ENCODE measurements at regions not wholly inside any gene's neighbourhood (a gene's known extent, or its start where the extent isn't known, plus 50 kb on each side); places are given as distances from the start of the nearest gene placed in this dataset.

GRCh38 chr12:34340534-34341361 lies 318.5 kb downstream of the ALG10 start:
- DNase-seq (ENCODE audit: low spot score), result no peak

GRCh38 chr12:34341362-34341733 lies 319.1 kb downstream of the ALG10 start:
- FAIRE-seq (no peak), DNase-seq (ENCODE audit: low spot score) (no peak)

More at GRCh38 chr12:34340534-34341361, 318.5 kb downstream of the ALG10 start:
- no peak for FAIRE-seq

- no peak for FAIRE-seq
- no peak for DNase-seq (ENCODE audit: low spot score)
Observed at GRCh38 chr12:34342048-34342447, 319.8 kb downstream of the ALG10 start.

GRCh38 chr12:34343345-34343744 lies 321.0 kb downstream of the ALG10 start:
- DNase-seq (ENCODE audit: low spot score), result no peak
- no peak for FAIRE-seq

GRCh38 chr12:34343766-34344165 lies 321.5 kb downstream of the ALG10 start:
- FAIRE-seq, result no peak
- no peak for DNase-seq (ENCODE audit: low spot score)

- DNase-seq (ENCODE audit: low spot score) (no peak), FAIRE-seq (no peak)
Observed at GRCh38 chr12:34344851-34345522, 322.7 kb downstream of the ALG10 start.

GRCh38 chr12:34345801-34346200 lies 323.5 kb downstream of the ALG10 start:
- DNase-seq (ENCODE audit: low spot score) (no peak), FAIRE-seq (no peak)

- DNase-seq (ENCODE audit: low spot score) (no peak), FAIRE-seq (no peak)
Observed at GRCh38 chr12:34346372-34347034, 324.2 kb downstream of the ALG10 start.

GRCh38 chr12:34347367-34347766 lies 325.1 kb downstream of the ALG10 start:
- no peak for DNase-seq (ENCODE audit: low spot score)

GRCh38 chr12:34348064-34348463 lies 325.8 kb downstream of the ALG10 start:
- DNase-seq (ENCODE audit: low spot score) (no peak), FAIRE-seq (no peak)

More at GRCh38 chr12:34347367-34347766, 325.1 kb downstream of the ALG10 start:
- FAIRE-seq, result no peak

- FAIRE-seq, result no peak
- no peak for DNase-seq (ENCODE audit: low spot score)
Observed at GRCh38 chr12:34348836-34349672, 326.8 kb downstream of the ALG10 start.

GRCh38 chr12:34349673-34349961 lies 327.3 kb downstream of the ALG10 start:
- FAIRE-seq (no peak), DNase-seq (ENCODE audit: low spot score) (no peak)

- DNase-seq (ENCODE audit: low spot score), result no peak
- no peak for FAIRE-seq
Observed at GRCh38 chr12:34350092-34351041, 328.1 kb downstream of the ALG10 start.

- no peak for DNase-seq (ENCODE audit: low spot score)
- no peak for FAIRE-seq
Observed at GRCh38 chr12:34352098-34352497, 329.8 kb downstream of the ALG10 start.

GRCh38 chr12:34354239-34355200 lies 332.2 kb downstream of the ALG10 start:
- FAIRE-seq (no peak), DNase-seq (ENCODE audit: low spot score) (no peak)

- FAIRE-seq, result no peak
- DNase-seq (ENCODE audit: low spot score), result no peak
Observed at GRCh38 chr12:34356233-34356987, 334.1 kb downstream of the ALG10 start.

- DNase-seq (ENCODE audit: low spot score), result no peak
- no peak for FAIRE-seq
Observed at GRCh38 chr12:34357791-34358190, 335.5 kb downstream of the ALG10 start.

- FAIRE-seq (no peak), DNase-seq (ENCODE audit: low spot score) (no peak)
Observed at GRCh38 chr12:34358198-34358597, 335.9 kb downstream of the ALG10 start.

All from RCC 7860 (cell line).